CD14-positive monocyte (primary cell): ENCODE measurements at regions not wholly inside any gene's neighbourhood (a gene's known extent, or its start where the extent isn't known, plus 50 kb on each side); places are given as distances from the start of the nearest gene placed in this dataset.

Experiments used
- DNase-seq, 3 donors: peaks; one replicate each; pipeline ENCODE4 v3.0.0-alpha.2; 2011 to 2022
- H2AFZ ChIP-seq: 2 replicates; pipeline ENCODE4 v1.6.0; 2012; ENCODE audit warnings: mild to moderate bottlenecking, low read depth, low read length, inconsistent platforms; ENCODE audit not compliant: insufficient read depth, poor library complexity, severe bottlenecking
- H3K27ac ChIP-seq, 2 donors: 1 replicate in 1 of 2; 2 replicates in 1 of 2; pipeline ENCODE4 v1.5.1; 2012 to 2013; ENCODE audit warnings: low read length in 2 of 2, control low read depth in 1 of 2, inconsistent platforms in 1 of 2, low read depth in 1 of 2, mild to moderate bottlenecking in 1 of 2
- H3K27me3 ChIP-seq, 2 donors: one replicate each; pipeline versions ENCODE4 v1.6.0 to v1.6.1; 2011 to 2013; ENCODE audit warnings: low read length in 2 of 2; ENCODE audit not compliant: control insufficient read depth in 2 of 2, insufficient read depth in 2 of 2
- H3K36me3 ChIP-seq, 2 donors: replicated peaks in 1 of 2; 1 replicate in 1 of 2; 2 replicates in 1 of 2; pipeline versions ENCODE4 v1.5.1 to v1.6.1; 2012 to 2013; ENCODE audit warnings: low read length in 2 of 2, control low read depth in 1 of 2, inconsistent platforms in 1 of 2, mild to moderate bottlenecking in 1 of 2; ENCODE audit not compliant: insufficient read depth in 2 of 2, control insufficient read depth in 1 of 2
- H3K4me1 ChIP-seq, 2 donors: 1 replicate in 1 of 2; 2 replicates in 1 of 2; pipeline versions ENCODE4 v1.5.1 to v1.6.1; 2012 to 2013; ENCODE audit warnings: low read length in 2 of 2, control low read depth in 1 of 2, inconsistent platforms in 1 of 2, mild to moderate bottlenecking in 1 of 2, moderate library complexity in 1 of 2; ENCODE audit not compliant: insufficient read depth in 2 of 2, control insufficient read depth in 1 of 2
- H3K4me2 ChIP-seq: replicated peaks from 2 replicates; pipeline ENCODE3; 2012; ENCODE audit warnings: low read length, moderate library complexity, mild to moderate bottlenecking; ENCODE audit not compliant: poor library complexity, severe bottlenecking; ENCODE audit errors: extremely low read depth
- H3K4me3 ChIP-seq, 3 experiments: fragments of 200-600 bp in 1 of 3; sonication (generic) in 1 of 3; replicated peaks in 1 of 3; 1 replicate in 2 of 3; 2 replicates in 1 of 3; pipeline ENCODE4 v1.5.1; 2011 to 2013; ENCODE audit warnings: low read length in 3 of 3, mild to moderate bottlenecking in 3 of 3, control low read depth in 2 of 3, low read depth in 2 of 3, inconsistent platforms in 1 of 3, moderate library complexity in 1 of 3
- H3K79me2 ChIP-seq: 2 replicates; pipeline ENCODE4 v1.6.0; 2012; ENCODE audit warnings: mild to moderate bottlenecking, control low read depth, inconsistent platforms, low read length, moderate library complexity; ENCODE audit not compliant: insufficient read depth
- H3K9ac ChIP-seq: 2 replicates; pipeline ENCODE4 v1.6.0; 2017; ENCODE audit warnings: low read length, mild to moderate bottlenecking; ENCODE audit not compliant: insufficient read depth, poor library complexity, severe bottlenecking
- H3K9me3 ChIP-seq, 2 donors: replicated peaks in 1 of 2; 1 replicate in 1 of 2; 2 replicates in 1 of 2; pipeline versions ENCODE4 v1.5.1 to v1.6.1; 2012 to 2013; ENCODE audit warnings: low read length in 2 of 2, control low read depth in 1 of 2; ENCODE audit not compliant: control insufficient read depth in 1 of 2, insufficient read depth in 1 of 2
- H4K20me1 ChIP-seq: 2 replicates; pipeline ENCODE4 v1.6.0; 2012; ENCODE audit warnings: mild to moderate bottlenecking, low read length, control low read depth, moderate library complexity; ENCODE audit not compliant: insufficient read depth
- H3K27ac Mint-ChIP-seq, 7 donors: one replicate each; pipeline ENCODE4 v1.8.0; 2020; ENCODE audit warnings: mild to moderate bottlenecking in 7 of 7, mixed read lengths in 7 of 7, moderate library complexity in 6 of 7, inconsistent platforms in 2 of 7
- H3K27me3 Mint-ChIP-seq, 3 donors: one replicate each; pipeline ENCODE4 v1.8.0; 2021 to 2022; ENCODE audit warnings: low read depth in 3 of 3, mild to moderate bottlenecking in 3 of 3, mixed read lengths in 3 of 3, moderate library complexity in 3 of 3, inconsistent platforms in 1 of 3
- H3K36me3 Mint-ChIP-seq, 2 donors: one replicate each; pipeline ENCODE4 v1.8.0; 2020; ENCODE audit warnings: mixed read lengths in 2 of 2, inconsistent platforms in 1 of 2, mild to moderate bottlenecking in 1 of 2
- H3K4me1 Mint-ChIP-seq: one replicate; pipeline ENCODE4 v1.8.0; 2020; ENCODE audit warnings: mild to moderate bottlenecking, mixed read lengths
- H3K4me3 Mint-ChIP-seq, 2 donors: one replicate each; pipeline ENCODE4 v1.8.0; 2020; ENCODE audit warnings: mild to moderate bottlenecking in 2 of 2, mixed read lengths in 2 of 2, moderate library complexity in 1 of 2
- H3K9me3 Mint-ChIP-seq, 7 donors: one replicate each; pipeline ENCODE4 v1.8.0; 2020 to 2022; ENCODE audit warnings: mixed read lengths in 7 of 7, mild to moderate bottlenecking in 6 of 7, moderate library complexity in 6 of 7, inconsistent platforms in 2 of 7
- WGBS: methylation state at CpG from one replicate; pipeline ENCODE4 v1.1.5; 2013; ENCODE audit warnings: missing lambda C conversion rate; ENCODE audit not compliant: insufficient coverage; 5-methylcytosine and 5-hydroxymethylcytosine counted together
- intact Hi-C, 2 donors: fragments of 100-400 bp; cut with micrococcal nuclease; formaldehyde crosslinking; loops; one replicate each; pipeline versions ENCODE4 v1.15.0 to v1.15.1; 2023
- TF ChIP-seq, protein P1 (sequence below): fragments of 200-600 bp; IDR thresholded peaks from one replicate; pipeline ENCODE4 v1.8.0; 2022; ENCODE audit warnings: antibody characterized with exemption, mild to moderate bottlenecking

GRCh38 chr6:48397887-48398286 is 286.9 kb upstream of the PTCHD4 start:
- Mint-ChIP-seq H3K27me3 (peaks cover 0 to 2% (median 0%) of the 10 kb centered on the region in 3 donors), H3K27ac (no peak overlapping the region), H3K36me3 (no peaks in the 10 kb centered on the region), H3K4me1 (no peaks in the 10 kb centered on the region), H3K9me3 (peaks cover 0 to 7% (median 2%) of the 10 kb centered on the region in 7 donors), H3K4me3 (no peak overlapping the region)
- Histone ChIP-seq H3K4me2 (no peak overlapping the region), H4K20me1 (no peaks in the 10 kb centered on the region), H3K27ac (no peak overlapping the region), H3K36me3 (no peaks in the 10 kb centered on the region), H3K9me3 (no peaks in the 10 kb centered on the region), H3K4me3 (no peak overlapping the region), H3K79me2 (no peaks in the 10 kb centered on the region), H3K27me3 (no peaks in the 10 kb centered on the region), H3K4me1 (no peaks in the 10 kb centered on the region), H3K9ac (no peak overlapping the region), H2AFZ (no peak overlapping the region)
- TF ChIP-seq, protein P1, sequence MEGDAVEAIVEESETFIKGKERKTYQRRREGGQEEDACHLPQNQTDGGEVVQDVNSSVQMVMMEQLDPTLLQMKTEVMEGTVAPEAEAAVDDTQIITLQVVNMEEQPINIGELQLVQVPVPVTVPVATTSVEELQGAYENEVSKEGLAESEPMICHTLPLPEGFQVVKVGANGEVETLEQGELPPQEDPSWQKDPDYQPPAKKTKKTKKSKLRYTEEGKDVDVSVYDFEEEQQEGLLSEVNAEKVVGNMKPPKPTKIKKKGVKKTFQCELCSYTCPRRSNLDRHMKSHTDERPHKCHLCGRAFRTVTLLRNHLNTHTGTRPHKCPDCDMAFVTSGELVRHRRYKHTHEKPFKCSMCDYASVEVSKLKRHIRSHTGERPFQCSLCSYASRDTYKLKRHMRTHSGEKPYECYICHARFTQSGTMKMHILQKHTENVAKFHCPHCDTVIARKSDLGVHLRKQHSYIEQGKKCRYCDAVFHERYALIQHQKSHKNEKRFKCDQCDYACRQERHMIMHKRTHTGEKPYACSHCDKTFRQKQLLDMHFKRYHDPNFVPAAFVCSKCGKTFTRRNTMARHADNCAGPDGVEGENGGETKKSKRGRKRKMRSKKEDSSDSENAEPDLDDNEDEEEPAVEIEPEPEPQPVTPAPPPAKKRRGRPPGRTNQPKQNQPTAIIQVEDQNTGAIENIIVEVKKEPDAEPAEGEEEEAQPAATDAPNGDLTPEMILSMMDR: no peak
- no peak for DNase-seq
- intact Hi-C loops: no loop called here

DNA sequence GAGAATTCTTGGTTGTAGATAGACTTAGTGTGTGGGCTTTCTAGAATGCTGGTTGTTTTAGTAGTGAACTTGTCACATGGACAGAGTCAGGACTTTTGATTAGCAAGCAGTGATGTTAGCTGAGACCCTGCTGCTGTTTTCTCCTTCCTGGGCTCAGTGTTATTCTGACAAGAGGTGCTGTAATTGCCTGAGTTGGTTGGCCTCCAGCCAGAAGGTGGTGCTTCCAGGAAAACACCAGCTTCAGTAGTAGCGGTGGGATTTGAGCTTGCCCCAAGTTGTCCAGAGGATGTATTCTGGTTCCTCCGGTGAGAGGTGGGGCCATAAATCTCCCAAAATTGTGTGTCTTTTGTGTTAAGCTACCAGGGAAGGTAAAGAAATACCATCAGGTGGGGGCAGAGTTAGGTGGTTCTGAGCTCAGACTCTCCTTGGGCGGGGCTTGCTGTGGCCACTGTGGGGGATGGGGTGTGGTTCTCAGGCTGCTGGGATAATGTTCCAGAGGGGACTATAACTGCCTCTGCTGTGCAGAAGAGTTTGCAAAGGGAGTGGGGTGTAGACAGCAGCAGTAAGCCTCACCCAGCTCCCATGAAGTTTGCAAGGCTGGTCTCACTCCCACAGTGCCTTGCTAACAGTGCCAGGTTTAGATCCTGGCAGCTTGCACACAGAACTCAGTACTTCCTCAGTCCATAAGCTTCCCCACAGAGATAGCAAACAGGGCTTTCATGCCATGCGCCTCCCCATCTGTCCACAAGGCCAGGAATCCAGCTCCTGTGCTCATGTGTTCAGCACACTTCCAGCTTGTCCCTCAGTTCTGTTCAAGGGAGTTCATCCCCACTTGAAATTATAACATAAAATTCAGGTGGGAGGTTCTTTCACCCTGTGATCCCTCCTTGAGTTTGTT is 278.4 kb upstream of the PTCHD4 start:
- Histone ChIP-seq H4K20me1 (no peaks in the 10 kb centered on the region), H3K36me3 (no peaks in the 10 kb centered on the region), H3K4me2 (no peak overlapping the region), H2AFZ (no peak overlapping the region), H3K4me3 (no peak overlapping the region), H3K27me3 (no peaks in the 10 kb centered on the region), H3K79me2 (no peaks in the 10 kb centered on the region), H3K27ac (no peak overlapping the region), H3K9ac (no peak overlapping the region), H3K4me1 (no peaks in the 10 kb centered on the region), H3K9me3 (peaks cover 6 to 8% of the 10 kb centered on the region in 2 donors)
- DNase-seq: no peak
- H3K36me3 Mint-ChIP-seq: no peaks in the 10 kb centered on the region
- H3K27me3 Mint-ChIP-seq: peaks cover 0 to 2% (median 2%) of the 10 kb centered on the region in 3 donors
- H3K4me1 Mint-ChIP-seq: no peaks in the 10 kb centered on the region
- TF ChIP-seq, protein P1: no peak
- peaks cover 1 to 17% (median 7%) of the 10 kb centered on the region in 7 donors for H3K9me3 Mint-ChIP-seq
- 81% methylated on average over 3 of the region's 4 CpGs for WGBS
- no peak overlapping the region for H3K4me3 Mint-ChIP-seq
- intact Hi-C loops: no loop called here
- H3K27ac Mint-ChIP-seq: no peak overlapping the region
